Endodermal cell (in vitro differentiated cells): ENCODE measurements at regions not wholly inside any gene's neighbourhood (a gene's known extent, or its start where the extent isn't known, plus 50 kb on each side); places are given as distances from the start of the nearest gene placed in this dataset.

ENCODE experiments used
- DNase-seq: peaks from one replicate; pipeline ENCODE4 v3.0.0-alpha.2; 2017
- H3K27ac ChIP-seq: 2 replicates; pipeline ENCODE4 v1.5.1; 2013; ENCODE audit warnings: mild to moderate bottlenecking, low read depth, low read length, moderate library complexity
- H3K27me3 ChIP-seq: 2 replicates; pipeline ENCODE4 v1.6.1; 2013; ENCODE audit warnings: mild to moderate bottlenecking, low read length, moderate library complexity; ENCODE audit not compliant: insufficient read depth, control insufficient read depth, poor library complexity, severe bottlenecking
- H3K36me3 ChIP-seq: 2 replicates; pipeline ENCODE4 v1.7.0; 2013; ENCODE audit warnings: mild to moderate bottlenecking, low read length, moderate library complexity; ENCODE audit not compliant: control insufficient read depth, insufficient read depth
- H3K4me1 ChIP-seq: one replicate; pipeline ENCODE4 v1.7.0; 2013; ENCODE audit warnings: low read length; ENCODE audit not compliant: control insufficient read depth, insufficient read depth
- H3K4me3 ChIP-seq: 2 replicates; pipeline ENCODE4 v1.5.1; 2013; ENCODE audit warnings: mild to moderate bottlenecking, low read length, moderate library complexity
- H3K9ac ChIP-seq: 2 replicates; pipeline ENCODE4 v1.6.1; 2013; ENCODE audit warnings: mild to moderate bottlenecking, low read length, moderate library complexity; ENCODE audit not compliant: poor library complexity, severe bottlenecking; ENCODE audit errors: extremely low read depth
- H3K9me3 ChIP-seq: 2 replicates; pipeline ENCODE4 v1.6.1; 2013; ENCODE audit warnings: mild to moderate bottlenecking, low read length, moderate library complexity; ENCODE audit not compliant: control insufficient read depth
- H3K27ac Mint-ChIP-seq: 2 replicates; pipeline ENCODE4 v1.8.0; 2020; ENCODE audit warnings: mixed read lengths
- H3K27me3 Mint-ChIP-seq: 2 replicates; pipeline ENCODE4 v1.8.0; 2021; ENCODE audit warnings: mild to moderate bottlenecking, mixed read lengths; ENCODE audit not compliant: insufficient read depth
- H3K36me3 Mint-ChIP-seq: 2 replicates; pipeline ENCODE4 v1.8.0; 2020; ENCODE audit warnings: low read depth, mixed read lengths
- H3K4me1 Mint-ChIP-seq: 2 replicates; pipeline ENCODE4 v1.8.0; 2020; ENCODE audit warnings: mixed read lengths
- H3K4me3 Mint-ChIP-seq: 2 replicates; pipeline ENCODE4 v1.8.0; 2020; ENCODE audit warnings: mild to moderate bottlenecking, moderate library complexity, mixed read lengths
- H3K9me3 Mint-ChIP-seq: 2 replicates; pipeline ENCODE4 v1.8.0; 2020; ENCODE audit warnings: mild to moderate bottlenecking, mixed read lengths
- WGBS, 2 experiments: methylation state at CpG; one replicate each; pipeline versions ENCODE4 v1.1.5 to v1.1.7; 2013; ENCODE audit warnings: missing lambda C conversion rate in 2 of 2, mixed read lengths in 1 of 2; ENCODE audit not compliant: insufficient coverage in 1 of 2, insufficient read length in 1 of 2; 5-methylcytosine and 5-hydroxymethylcytosine counted together
- TF ChIP-seq, protein P1 (sequence below): fragments of 200-600 bp; sonication (generic); conservative IDR thresholded peaks from 2 replicates; pipeline ENCODE4 v1.5.0; 2021; ENCODE audit warnings: antibody characterized with exemption, mild to moderate bottlenecking

DNA sequence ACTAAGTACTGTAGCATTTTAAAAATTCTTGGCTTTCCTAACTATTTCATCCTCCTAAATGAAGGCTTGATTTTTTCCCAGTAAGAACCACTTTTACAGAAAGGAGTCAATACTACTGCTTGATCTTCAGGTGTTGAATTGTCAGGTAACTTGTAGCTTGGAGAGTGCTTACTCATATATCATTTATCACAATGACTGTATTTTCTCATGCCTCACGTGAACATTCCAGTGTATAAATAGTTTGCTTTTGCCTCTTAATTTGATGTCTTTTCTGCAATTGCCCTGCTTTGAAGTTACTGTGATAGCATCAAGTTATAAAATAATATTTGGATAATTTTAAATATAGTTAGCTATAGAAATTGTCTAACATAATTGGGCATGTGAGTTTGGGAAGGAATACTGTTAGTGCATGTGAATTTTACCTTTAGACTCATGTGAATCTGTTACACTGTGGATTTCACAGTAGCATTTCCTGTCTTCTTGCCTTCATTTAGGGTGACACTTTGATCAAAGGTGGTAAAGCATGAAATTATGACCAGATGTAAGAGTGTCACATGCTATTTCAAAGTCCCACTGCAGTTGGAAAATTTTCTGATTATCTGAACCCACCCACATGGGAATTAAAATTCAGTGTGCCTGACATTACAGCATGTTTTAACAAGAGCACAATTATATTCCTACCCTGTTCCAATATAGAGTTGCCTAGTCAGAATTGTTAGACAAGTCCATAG, 962.8 kb downstream of the DNAJB9 start:
- Mint-ChIP-seq H3K27me3 (no peaks in the 10 kb centered on the region), H3K4me1 (peaks cover 3% of the 10 kb centered on the region), H3K4me3 (no peak overlapping the region), H3K9me3 (no peaks in the 10 kb centered on the region), H3K27ac (no peak overlapping the region), H3K36me3 (no peaks in the 10 kb centered on the region)
- Histone ChIP-seq H3K9ac (no peak overlapping the region), H3K4me3 (no peak overlapping the region), H3K27ac (no peak overlapping the region), H3K36me3 (no peaks in the 10 kb centered on the region), H3K4me1 (peaks cover 4% of the 10 kb centered on the region), H3K9me3 (no peaks in the 10 kb centered on the region), H3K27me3 (no peaks in the 10 kb centered on the region)
- WGBS, 2 experiments, result 89% methylated on average over 1 of the region's 1 CpG; no CpG with 5 or more reads in 1 of the 2 experiments
- no peak for DNase-seq
- TF ChIP-seq, protein P1, sequence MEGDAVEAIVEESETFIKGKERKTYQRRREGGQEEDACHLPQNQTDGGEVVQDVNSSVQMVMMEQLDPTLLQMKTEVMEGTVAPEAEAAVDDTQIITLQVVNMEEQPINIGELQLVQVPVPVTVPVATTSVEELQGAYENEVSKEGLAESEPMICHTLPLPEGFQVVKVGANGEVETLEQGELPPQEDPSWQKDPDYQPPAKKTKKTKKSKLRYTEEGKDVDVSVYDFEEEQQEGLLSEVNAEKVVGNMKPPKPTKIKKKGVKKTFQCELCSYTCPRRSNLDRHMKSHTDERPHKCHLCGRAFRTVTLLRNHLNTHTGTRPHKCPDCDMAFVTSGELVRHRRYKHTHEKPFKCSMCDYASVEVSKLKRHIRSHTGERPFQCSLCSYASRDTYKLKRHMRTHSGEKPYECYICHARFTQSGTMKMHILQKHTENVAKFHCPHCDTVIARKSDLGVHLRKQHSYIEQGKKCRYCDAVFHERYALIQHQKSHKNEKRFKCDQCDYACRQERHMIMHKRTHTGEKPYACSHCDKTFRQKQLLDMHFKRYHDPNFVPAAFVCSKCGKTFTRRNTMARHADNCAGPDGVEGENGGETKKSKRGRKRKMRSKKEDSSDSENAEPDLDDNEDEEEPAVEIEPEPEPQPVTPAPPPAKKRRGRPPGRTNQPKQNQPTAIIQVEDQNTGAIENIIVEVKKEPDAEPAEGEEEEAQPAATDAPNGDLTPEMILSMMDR, result no peak

DNA sequence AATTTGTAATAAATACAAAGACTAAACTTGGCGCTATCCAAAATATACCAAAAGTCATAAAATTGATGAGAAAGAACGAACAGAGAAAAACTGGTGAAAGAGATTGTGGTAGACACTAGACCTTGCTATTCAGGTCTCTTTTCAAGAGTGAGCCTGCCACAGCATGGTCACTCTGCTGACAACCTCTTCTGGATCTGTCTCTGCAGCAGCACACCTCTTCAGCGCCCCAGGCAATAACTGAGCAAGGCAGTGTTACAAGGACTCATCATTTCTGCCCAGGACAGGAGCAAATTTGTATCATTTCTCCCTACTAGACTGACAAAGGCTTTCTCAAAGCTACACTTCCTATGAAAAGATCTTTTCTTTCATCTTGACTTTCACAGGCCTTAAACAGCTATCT, 976.0 kb downstream of the DNAJB9 start:
- Histone ChIP-seq H3K36me3 (no peaks in the 10 kb centered on the region), H3K9ac (no peak overlapping the region), H3K27me3 (no peaks in the 10 kb centered on the region), H3K9me3 (no peaks in the 10 kb centered on the region), H3K4me3 (no peak overlapping the region), H3K4me1 (peaks cover 2% of the 10 kb centered on the region), H3K27ac (no peak overlapping the region)
- Mint-ChIP-seq H3K27me3 (no peaks in the 10 kb centered on the region), H3K4me1 (peaks cover 20% of the 10 kb centered on the region), H3K9me3 (no peaks in the 10 kb centered on the region), H3K36me3 (no peaks in the 10 kb centered on the region), H3K27ac (no peak overlapping the region), H3K4me3 (no peak overlapping the region)
- TF ChIP-seq, protein P1, result no peak
- 53 to 84% methylated on average over 2 to 3 of the region's 3 CpGs for WGBS, 2 experiments
- no peak for DNase-seq

DNA sequence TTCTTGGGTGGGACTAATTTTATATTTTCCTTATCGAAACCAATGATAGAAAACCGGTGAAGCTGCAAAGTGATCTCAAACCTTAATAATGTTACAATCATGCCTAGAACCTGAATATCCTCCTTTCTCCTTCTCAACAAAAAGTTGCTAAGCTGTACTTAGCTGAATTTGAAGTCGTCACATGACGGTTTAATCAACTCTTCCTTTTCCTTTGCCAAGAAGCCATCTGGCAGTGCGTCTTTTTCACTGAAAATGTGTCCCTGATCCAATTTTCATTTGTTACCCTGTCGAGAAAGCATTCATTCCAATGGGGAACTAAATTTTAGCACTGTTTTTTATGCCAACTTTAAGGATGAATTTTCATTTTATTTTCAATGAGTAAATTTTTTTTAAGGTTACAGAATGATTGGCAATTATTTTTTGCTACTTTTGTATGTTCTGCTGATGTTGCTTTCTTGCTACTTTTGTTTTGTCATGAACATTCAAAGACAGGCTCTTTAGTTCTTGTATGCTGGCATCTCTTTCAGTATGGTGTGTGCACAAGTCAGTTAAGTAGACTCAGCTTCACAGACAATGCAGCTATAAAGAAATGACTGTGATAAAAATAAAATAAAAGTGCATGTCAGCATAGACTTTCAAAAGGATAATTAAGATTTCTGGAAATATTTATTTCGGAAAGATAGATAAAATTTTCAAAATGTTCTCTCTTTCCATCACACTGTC, 980.0 kb downstream of the DNAJB9 start:
- Mint-ChIP-seq H3K4me3 (no peak overlapping the region), H3K27me3 (no peaks in the 10 kb centered on the region), H3K9me3 (peaks cover 4% of the 10 kb centered on the region), H3K36me3 (no peaks in the 10 kb centered on the region), H3K4me1 (peaks cover 20% of the 10 kb centered on the region), H3K27ac (no peak overlapping the region)
- H3K9ac ChIP-seq, result no peak overlapping the region
- H3K36me3 ChIP-seq, result no peaks in the 10 kb centered on the region
- no peak overlapping the region for H3K27ac ChIP-seq
- DNase-seq, result no peak
- peaks cover 2% of the 10 kb centered on the region for H3K4me1 ChIP-seq
- TF ChIP-seq, protein P1, result no peak
- 91 to 95% methylated on average over 6 of the region's 7 CpGs for WGBS, 2 experiments
- no peak overlapping the region for H3K4me3 ChIP-seq
- no peaks in the 10 kb centered on the region for H3K9me3 ChIP-seq
- no peaks in the 10 kb centered on the region for H3K27me3 ChIP-seq
